ENCODE measurements at regions not wholly inside any gene's neighbourhood (a gene's known extent, or its start where the extent isn't known, plus 50 kb on each side); places are given as distances from the start of the nearest gene placed in this dataset.

GRCh38 chrX:12011075-12011474 is 127.2 kb upstream of the FRMPD4 start:
- no peak overlapping the region for H3K4me2 ChIP-seq (ENCODE audit: low read length)
- H2AFZ ChIP-seq (ENCODE audit: low read depth, low read length) = no peak overlapping the region
- no peak overlapping the region for H3K9ac ChIP-seq (ENCODE audit: low read length)
- H4K20me1 ChIP-seq (ENCODE audit: insufficient read depth) = no peaks in the 10 kb centered on the region
- no peaks in the 10 kb centered on the region for H3K9me2 ChIP-seq (ENCODE audit: insufficient read depth, low read length)
- no peaks in the 10 kb centered on the region for H3K79me2 ChIP-seq (replicated peaks; ENCODE audit: insufficient read depth, low read length)
- H3K36me3 ChIP-seq (ENCODE audit: insufficient read depth, low read length) = no peaks in the 10 kb centered on the region
- no peaks in the 10 kb centered on the region for H3K27me3 ChIP-seq (ENCODE audit: insufficient read depth, low read depth, low read length)
- H3K4me3 ChIP-seq (ENCODE audit: low read length) = no peak overlapping the region
- TF ChIP-seq EZH2 (IDR thresholded peaks at IDR 0.05; ENCODE audit: borderline replicate concordance, insufficient read depth, low read length, poor library complexity, severe bottlenecking) = no peak
- TF ChIP-seq MXI1 (conservative IDR thresholded peaks at IDR 0.05; ENCODE audit: poor library complexity, severe bottlenecking) = no peak
- TF ChIP-seq EP300 (conservative IDR thresholded peaks at IDR 0.05; ENCODE audit: poor library complexity, severe bottlenecking) = no peak
- no peak for TF ChIP-seq TAF1 (IDR thresholded peaks at IDR 0.05; ENCODE audit: low read depth)
- TF ChIP-seq CTCF (IDR thresholded peaks at IDR 0.05; ENCODE audit: poor library complexity, severe bottlenecking) = no peak
- no peak for TF ChIP-seq REST (IDR thresholded peaks at IDR 0.05; ENCODE audit: borderline replicate concordance)
- TF ChIP-seq SMC3 (conservative IDR thresholded peaks at IDR 0.05; ENCODE audit: poor library complexity) = no peak
- TF ChIP-seq POLR2AphosphoS5 (IDR thresholded peaks at IDR 0.05) = no peak
- no peak for TF ChIP-seq RAD21 (conservative IDR thresholded peaks at IDR 0.05)
- no peaks in the 10 kb centered on the region for H3K9me3 ChIP-seq (ENCODE audit: low read length)
- H3F3A ChIP-seq (ENCODE audit: insufficient read depth, low read length, poor library complexity, severe bottlenecking) = no peaks in the 10 kb centered on the region
- H3K27ac ChIP-seq (ENCODE audit: low read length) = no peak overlapping the region

- Histone ChIP-seq H3K9ac (ENCODE audit: low read length) (no peak overlapping the region), H3K27ac (ENCODE audit: low read length) (no peak overlapping the region), H3K9me2 (ENCODE audit: insufficient read depth, low read length) (no peaks in the 10 kb centered on the region), H3K36me3 (ENCODE audit: insufficient read depth, low read length) (no peaks in the 10 kb centered on the region), H3K4me2 (ENCODE audit: low read length) (no peak overlapping the region), H3K4me3 (ENCODE audit: low read length) (no peak overlapping the region), H3K79me2 (replicated peaks; ENCODE audit: insufficient read depth, low read length) (no peaks in the 10 kb centered on the region), H3K9me3 (ENCODE audit: low read length) (no peaks in the 10 kb centered on the region), H4K20me1 (ENCODE audit: insufficient read depth) (no peaks in the 10 kb centered on the region), H2AFZ (ENCODE audit: low read depth, low read length) (no peak overlapping the region), H3K27me3 (ENCODE audit: insufficient read depth, low read depth, low read length) (no peaks in the 10 kb centered on the region), H3F3A (ENCODE audit: insufficient read depth, low read length, poor library complexity, severe bottlenecking) (no peaks in the 10 kb centered on the region)
- no peak for TF ChIP-seq SMC3 (conservative IDR thresholded peaks at IDR 0.05; ENCODE audit: poor library complexity)
- TF ChIP-seq REST (IDR thresholded peaks at IDR 0.05; ENCODE audit: borderline replicate concordance) = no peak
- TF ChIP-seq EP300 (conservative IDR thresholded peaks at IDR 0.05; ENCODE audit: poor library complexity, severe bottlenecking) = no peak
- no peak for TF ChIP-seq POLR2AphosphoS5 (IDR thresholded peaks at IDR 0.05)
- no peak for TF ChIP-seq MXI1 (conservative IDR thresholded peaks at IDR 0.05; ENCODE audit: poor library complexity, severe bottlenecking)
Measured at GRCh38 chrX:12013211-12013618, 125.1 kb upstream of the FRMPD4 start.

Data from neural cell (in vitro differentiated cells).